LNCAP (cell line): ENCODE measurements at regions not wholly inside any gene's neighbourhood (a gene's known extent, or its start where the extent isn't known, plus 50 kb on each side); places are given as distances from the start of the nearest gene placed in this dataset.

Experiments
- CTCF ChIP-seq: fragments of 450-650 bp; IDR thresholded peaks from 2 replicates; pipeline ENCODE4 v1.5.1; 2017; ENCODE audit warnings: mild to moderate bottlenecking

GRCh38 chr10:9035355-9035754, 980.9 kb downstream of the GATA3 start:
- TF ChIP-seq CTCF, result no peak

DNA sequence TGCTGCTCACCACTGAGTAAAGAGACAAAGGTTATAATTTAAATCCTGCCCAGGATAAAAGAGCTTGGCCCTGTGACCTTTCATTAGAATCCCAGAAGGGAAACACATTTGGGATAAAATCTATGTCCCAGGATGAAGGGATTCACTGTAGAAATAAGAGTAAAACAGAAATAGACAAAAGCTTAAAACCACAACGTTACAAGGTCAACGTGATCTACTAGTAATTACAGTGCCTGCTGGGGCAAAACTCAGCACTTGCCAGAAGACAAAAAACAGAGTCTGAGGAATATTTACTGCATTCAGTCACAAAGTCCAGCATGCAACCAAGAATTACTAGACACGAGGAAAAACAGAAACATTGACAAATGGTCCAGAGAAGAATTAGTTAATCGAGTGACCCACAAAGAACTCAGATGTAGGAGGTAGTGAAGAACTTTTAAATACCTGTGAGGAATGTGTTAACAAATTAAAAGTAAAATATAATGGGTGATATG, 982.3 kb downstream of the GATA3 start:
- no peak for TF ChIP-seq CTCF

DNA sequence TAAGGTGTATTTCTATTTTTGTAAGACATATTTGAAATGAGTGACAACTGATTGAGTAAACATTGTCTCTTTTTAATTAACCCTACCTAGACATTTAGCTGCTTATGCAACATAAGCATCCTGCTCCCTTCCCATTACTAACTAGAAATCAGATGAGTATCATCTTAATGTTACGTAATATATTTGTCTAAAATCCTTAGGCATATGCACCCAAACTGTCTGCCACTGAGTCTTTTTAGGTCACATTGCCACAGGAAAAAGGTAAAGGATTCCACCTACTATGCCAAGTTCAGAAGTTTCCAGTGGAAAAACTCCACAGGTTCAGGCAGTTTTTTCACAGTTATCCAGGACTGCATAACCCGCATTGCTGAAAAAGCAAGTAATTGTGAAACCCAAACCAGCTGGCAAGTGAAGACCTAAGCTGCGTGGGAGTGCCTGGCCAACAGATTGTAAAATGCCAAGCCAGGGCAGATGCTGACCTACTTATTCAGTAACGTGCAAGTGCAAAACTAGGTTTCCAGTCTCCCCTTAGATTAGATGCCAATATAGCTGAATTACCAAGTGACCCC, 983.7 kb downstream of the GATA3 start:
- no peak for TF ChIP-seq CTCF

DNA sequence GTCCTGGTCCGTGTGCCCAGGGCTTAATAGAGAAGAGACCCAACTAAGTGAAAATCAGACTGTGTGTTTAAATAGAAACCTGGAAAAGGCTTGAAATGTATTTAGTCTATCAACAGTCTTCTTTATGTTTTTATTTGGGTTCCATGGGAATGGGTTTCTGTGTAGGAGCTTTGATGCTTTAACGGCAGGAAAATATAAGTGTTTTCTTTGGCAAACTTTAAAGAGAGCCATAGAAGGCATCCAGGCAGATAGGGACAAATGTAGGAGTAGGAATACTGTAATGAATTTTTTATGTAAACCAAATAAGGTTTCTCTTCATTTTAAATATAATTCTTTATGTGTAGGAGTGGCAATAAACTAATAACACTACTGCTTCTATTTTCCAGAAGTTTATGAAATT, 989.0 kb downstream of the GATA3 start:
- TF ChIP-seq CTCF, result no peak

DNA sequence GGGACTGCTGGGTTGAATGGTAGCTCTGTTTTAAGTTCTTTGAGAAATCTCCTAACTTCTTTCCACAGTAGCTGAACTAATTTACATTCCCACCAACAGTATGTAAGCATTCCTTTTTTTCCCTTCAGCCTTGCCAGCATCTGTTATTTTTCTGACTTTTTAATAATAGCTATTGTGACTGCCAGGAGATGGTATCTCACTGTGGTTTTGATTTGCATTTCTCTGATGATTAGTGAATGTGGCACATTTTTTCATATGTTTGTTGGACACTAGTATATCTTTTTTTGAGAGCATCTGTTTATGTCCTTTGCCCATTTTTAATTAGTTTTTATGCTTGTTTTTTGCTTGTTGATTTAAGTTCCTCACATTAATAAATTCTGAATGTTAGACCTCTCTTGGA, 990.8 kb downstream of the GATA3 start:
- TF ChIP-seq CTCF, result no peak

DNA sequence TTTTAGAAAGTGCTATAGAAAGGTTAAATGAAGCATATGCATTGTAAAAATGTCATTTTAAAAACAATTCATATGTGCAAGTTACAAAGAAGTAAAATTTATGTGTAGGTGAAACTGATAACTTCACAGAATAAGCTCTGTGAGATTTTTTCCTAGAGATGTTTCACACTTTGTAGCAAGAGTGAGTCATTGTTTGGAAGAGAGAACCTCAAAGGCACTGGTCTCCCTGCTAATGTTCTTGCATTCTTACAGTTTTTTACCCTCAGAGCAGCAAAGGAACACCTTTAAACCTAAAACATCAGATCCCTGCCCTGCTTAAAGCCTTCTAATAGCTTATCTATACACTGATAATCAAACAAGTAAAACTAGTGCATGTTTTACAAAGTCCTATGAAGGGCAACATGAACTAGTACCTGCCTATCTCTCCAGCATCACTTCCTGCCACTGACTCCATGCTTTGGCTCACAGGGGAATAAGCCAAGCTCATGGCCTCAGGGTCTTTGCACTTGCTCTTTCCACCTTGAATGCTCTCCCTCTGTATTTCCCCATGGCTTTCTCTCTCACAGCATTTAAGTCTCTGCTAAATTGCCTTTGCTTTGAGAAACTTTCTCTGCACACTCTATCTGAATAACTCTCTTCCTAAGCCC, 997.0 kb downstream of the GATA3 start:
- no peak for TF ChIP-seq CTCF

GRCh38 chr10:9052767-9053166, 998.3 kb downstream of the GATA3 start:
- TF ChIP-seq CTCF, result no peak

- no peak for TF ChIP-seq CTCF
Measured at GRCh38 chr10:9056521-9056920, 1002.0 kb downstream of the GATA3 start.
